ENCODE measurements at regions not wholly inside any gene's neighbourhood (a gene's known extent, or its start where the extent isn't known, plus 50 kb on each side); places are given as distances from the start of the nearest gene placed in this dataset.
"Not testable (repeated sequence)": the region's sequence is repeated elsewhere in the genome, so short reads cannot be mapped to it uniquely, and the experiment has no call there.

GRCh38 chrX:153266140-153266539, 55.4 kb downstream of the PNMA6F start:
- DNase-seq, result not testable (repeated sequence)

GRCh38 chrX:153260468-153260867, 61.1 kb downstream of the PNMA6F start:
- not testable (repeated sequence) for DNase-seq

GRCh38 chrX:153253239-153253638, 68.3 kb downstream of the PNMA6F start:
- not testable (repeated sequence) for DNase-seq

GRCh38 chrX:153252378-153253129, 69.0 kb downstream of the PNMA6F start:
- peak; percentile 31 for DNase-seq

- not testable (repeated sequence) for DNase-seq
Measured at GRCh38 chrX:153251952-153252351, 69.6 kb downstream of the PNMA6F start.

GRCh38 chrX:153250762-153251161, 70.8 kb downstream of the PNMA6F start:
- not testable (repeated sequence) for DNase-seq

- no peak for DNase-seq
Measured at GRCh38 chrX:153245288-153245731, 66.2 kb downstream of the MAGEA1 start.

GRCh38 chrX:153244767-153245166, 65.7 kb downstream of the MAGEA1 start:
- DNase-seq, result no peak

- DNase-seq, result no peak
Measured at GRCh38 chrX:153238361-153238760, 59.3 kb downstream of the MAGEA1 start.
